GM18868 (cell line): ENCODE measurements at regions not wholly inside any gene's neighbourhood (a gene's known extent, or its start where the extent isn't known, plus 50 kb on each side); places are given as distances from the start of the nearest gene placed in this dataset.

Source experiments
- ATAC-seq: cut with Tn5 transposase; IDR thresholded peaks from one replicate; pipeline ENCODE4 v1.9.1; 2021; ENCODE audit warnings: mild to moderate bottlenecking, moderate library complexity; ENCODE audit not compliant: unreplicated experiment

DNA sequence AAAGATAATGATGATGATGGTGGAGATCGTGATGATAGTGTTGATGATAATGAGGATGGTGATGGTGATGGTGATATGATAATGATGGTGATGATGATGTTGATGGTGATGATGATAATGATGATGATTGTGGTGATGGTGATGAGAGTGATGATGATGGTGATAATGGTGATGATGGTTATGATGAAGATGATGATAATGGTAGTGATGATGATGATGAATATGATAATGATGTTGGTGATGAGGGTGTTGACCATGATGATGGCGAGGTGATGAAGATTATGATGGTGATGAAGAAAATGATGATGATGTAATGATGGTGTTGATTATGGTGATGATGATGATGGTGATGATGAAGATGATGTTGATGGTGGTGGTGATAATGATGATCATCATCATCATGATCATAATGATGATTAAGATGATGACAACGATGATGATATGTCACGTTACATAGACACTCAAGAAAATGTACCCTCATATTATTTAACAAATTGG is 1106.4 kb downstream of the NLGN4X start:
- ATAC-seq = no peak

DNA sequence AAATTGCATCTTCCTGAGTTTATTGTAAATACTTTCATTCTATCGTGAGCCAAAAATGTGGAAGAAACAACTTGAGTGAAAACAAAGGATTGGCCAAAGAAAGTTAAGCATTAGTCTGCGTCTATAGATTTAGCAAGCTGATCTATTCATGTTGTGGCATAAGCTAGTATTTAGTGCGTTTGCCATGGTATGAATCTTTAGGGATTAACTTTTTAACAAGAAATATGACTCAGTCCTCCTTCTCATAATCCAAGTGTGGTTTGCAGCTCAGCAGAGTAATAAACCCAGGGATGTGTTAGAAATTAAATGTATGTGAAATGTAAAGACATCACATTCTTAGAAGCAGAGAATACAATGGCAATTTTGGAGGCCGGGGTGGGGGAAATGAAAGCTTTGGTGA is 1110.9 kb downstream of the NLGN4X start:
- no peak for ATAC-seq

DNA sequence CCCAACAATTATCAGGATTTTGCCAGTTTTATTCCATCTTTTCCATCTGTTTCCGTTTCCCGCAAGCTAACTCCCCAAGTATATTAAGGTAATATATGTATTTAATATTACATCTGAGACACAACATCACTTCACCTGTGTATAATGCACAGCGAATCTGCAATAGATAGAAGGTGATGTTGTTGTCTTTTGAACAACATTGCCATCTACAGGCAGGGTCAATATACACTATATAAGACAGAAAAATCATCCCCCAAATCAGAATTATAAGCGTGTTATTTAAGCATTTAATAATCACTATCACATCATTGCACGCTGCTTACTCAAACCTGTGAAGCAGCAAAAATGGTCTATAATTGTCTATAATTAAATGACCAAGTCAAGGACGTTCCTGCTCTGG is 1115.5 kb downstream of the NLGN4X start:
- ATAC-seq = no peak

DNA sequence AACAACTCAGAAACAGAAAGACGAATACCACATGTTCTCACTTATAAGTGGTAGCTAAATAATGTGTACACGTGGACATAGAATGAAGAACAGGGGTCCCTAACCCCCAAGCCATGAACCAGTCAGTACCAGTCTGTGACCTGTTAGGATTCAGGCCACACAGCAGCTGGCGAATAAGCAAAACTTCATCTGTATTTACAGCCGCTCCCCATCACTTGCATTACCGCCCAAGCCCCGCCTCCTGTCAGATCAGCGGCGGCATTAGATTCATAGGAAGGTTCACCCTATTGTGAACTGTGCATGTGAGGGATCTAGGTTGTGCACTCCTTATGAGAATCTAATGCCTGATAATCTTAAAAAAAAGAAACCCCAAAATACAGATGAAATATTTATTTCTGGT is 1128.7 kb downstream of the NLGN4X start:
- ATAC-seq = no peak

DNA sequence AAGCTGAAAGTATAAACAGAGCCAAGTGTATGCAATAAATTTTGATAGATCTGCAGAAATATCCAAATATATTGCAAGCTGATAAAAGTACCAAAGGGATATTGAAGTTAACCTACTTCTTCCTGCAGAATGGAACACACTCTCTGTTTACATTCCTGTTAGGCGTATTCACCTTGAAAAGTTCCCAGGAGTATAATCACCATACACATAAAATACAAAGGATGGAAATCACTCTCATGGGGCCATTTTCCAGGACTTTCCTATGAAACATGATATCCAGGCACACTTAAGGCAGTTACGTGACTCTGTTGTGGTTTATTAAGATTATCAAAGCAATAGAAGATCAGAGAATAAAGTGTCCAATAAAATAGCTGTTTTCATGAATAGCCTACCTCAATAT is 1142.3 kb downstream of the NLGN4X start:
- ATAC-seq = no peak

DNA sequence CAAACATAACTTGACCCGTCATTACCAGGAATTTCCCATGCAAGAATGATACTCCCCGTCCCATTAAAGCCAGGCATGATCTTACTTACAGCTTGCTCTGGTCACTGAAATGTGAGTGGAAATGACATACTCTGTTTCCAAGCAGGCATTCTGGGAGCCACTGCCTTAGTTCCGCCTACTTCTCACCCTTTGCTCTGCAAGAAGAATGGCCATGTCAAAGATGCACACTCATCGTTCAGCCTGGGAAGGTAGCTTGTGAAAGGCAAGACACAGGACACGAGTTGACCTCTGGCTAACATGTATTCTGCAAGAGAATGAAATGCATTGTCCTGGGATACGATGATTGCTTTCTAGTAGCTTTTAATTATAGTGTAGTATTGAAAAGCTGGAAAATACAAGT is 1144.4 kb downstream of the NLGN4X start:
- ATAC-seq = no peak

DNA sequence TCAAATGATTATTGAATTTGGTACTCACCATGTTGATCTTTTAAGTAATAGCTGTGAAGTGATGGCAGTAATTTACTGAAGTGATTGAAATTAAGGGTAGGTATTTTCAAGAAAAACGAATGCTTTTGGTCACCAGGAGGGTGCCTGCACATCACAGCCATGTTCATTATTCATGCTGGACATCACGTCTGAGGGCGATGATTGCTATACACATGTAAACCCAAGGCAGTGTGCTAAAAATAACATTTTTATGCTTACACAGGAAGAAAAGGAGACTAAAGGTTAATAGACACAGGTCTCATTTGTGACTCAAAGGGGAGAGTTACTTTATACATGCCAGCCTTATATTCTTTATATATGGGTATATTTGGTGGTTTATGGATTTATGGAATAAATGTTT is 1146.0 kb downstream of the NLGN4X start:
- no peak for ATAC-seq

DNA sequence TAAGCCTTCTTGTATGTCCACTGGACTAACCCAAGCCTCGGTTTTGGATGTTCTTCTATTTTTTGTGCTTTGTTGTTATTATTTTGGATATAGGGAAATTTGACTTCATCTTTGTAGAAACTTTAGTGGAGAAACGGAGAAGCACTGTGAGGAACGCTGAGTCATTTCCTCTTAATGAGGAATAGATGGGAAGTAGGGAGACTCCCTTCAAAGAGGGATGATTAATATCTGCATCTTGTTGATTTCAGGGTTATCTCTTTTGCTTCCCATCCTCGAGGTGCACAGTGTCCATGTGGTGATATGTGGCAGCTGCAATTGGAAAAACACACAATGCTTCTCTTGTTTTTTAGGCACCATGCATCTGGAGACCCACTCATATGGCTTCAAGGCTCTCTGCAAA is 1147.9 kb downstream of the NLGN4X start:
- no peak for ATAC-seq

DNA sequence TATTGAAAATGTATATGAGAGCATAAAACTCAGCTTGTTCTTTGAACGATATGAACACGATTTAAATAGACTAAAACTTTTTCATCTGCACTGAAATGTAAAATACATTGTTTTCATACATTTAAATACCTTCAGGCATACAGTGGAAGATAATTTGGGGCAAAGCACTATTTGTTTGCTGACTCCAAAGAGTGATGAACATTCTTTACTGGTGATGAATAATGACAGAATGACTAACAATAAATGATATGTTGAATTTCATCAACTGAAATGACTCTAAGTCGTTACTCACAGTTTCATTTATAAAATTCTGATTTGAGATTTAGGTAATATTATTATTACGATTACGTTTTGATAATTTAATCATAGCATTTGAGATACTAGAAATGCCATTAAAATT is 1160.1 kb downstream of the NLGN4X start:
- no peak for ATAC-seq

DNA sequence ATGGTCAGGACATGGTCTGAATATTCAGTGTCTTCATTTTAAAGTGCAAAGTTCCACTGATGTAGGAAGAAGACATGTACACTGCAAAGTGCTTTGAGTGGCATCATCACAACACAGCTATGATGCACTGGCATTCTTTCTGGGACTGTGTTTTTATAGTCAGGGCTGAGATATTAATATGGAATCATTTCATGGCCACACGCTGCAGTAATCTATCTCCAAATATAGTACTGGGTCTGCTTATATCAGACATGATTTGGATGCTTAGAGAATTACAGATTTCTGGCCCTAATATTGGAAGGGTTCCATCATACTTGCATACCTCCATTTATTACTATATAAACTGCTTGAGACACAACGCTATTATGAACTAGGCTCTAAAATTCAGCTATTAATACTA is 1170.9 kb downstream of the NLGN4X start:
- ATAC-seq = no peak

DNA sequence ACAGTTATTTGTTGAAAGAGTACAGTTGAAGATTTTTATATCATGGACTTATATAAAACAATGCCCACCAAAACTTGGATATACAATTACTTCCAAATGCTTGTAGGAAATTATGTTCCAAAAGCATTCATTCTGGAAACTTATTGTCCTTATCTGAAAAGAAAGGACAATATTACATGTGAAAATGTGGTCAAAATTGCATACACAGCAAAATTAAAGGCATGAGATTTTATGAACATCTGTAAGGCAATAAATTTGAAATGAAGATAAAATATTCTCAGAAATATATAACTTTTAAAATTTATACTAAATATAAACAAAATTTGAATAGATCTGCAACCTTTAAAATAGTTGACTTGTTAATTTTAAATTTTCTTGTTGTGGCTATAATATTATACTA is 1173.8 kb downstream of the NLGN4X start:
- ATAC-seq = no peak

DNA sequence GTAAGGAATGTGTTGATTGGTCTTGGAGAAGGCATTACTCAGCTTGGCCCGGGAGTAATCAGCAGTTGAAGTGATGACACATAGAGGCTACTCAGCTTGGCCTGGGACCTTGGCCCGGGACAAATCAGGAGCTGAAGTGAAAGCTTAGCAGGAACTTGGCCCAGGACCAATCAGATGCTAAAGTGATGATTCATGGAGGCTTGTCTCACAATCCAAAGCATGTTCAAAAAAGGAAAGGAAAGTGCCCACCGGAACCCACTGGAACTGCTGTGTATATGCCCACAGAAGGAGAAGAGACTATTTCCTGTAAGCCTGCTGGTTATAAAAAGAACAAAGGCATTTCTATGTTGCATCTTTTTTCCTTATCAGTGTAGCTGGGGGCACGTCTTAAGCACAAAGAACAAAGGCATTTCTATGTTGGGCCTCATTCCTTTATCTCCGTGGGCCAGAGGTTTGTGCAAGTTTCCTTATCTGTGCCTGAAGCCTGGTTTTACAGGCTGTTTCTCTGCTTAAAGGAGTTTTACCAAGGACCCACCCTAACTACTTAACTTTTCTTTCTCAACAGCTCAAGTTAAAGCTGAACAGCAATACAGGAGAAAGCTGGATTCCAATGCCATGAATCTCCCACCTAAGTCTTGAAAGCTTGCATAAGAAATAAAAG is 1176.7 kb downstream of the NLGN4X start:
- no peak for ATAC-seq

DNA sequence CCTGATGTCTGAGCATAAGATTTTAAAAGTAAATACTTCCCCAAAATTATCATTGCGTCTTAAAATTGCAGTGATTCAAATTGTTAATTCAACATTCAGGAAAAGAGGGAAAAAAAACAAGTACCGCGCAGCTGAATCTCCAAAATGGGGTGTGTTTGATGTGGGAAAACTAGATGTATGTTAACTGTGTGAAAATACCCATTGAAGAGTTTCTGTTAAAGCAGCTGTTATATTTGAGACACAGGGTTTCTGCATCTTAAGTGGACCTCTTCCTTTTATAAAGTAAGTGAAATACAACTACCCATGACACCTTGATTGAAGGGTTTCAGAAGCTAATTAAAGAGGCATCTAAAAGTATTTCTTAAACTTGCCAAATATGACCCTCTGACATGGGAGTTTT is 1186.1 kb downstream of the NLGN4X start:
- no peak for ATAC-seq

DNA sequence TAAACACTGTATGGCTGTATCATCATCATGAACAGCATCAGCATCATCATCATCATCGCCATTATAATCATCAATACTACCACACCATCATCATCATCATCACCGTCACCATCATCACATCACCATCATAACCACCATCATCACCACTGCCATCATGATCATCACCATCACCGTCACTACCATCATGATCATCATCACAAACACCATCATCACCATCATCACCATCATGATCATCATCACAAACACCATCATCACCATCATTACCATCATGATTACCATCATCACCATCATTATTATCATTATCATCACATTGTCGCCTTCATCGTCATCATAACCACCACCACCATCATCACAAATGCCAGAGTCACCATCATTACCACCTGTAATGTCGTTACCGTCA is 1196.9 kb downstream of the NLGN4X start:
- no peak for ATAC-seq

DNA sequence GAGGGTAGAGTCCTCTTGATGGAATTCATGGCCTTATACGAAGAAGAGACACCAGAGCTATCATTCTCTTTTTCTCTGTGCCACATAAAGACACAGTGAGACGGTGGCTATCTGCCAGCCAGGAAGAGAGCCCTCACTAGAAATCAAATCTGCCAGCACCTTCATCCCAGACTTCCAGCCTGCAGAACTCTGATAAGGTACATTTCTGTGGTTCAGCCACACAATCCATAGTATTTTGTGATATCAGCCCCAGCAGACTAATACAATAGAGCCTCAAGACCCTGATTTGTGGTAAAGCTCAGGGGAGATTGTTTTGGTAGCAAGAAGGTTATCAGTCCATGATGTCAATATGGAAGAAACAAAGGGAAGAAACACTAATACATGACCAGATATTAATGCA is 1213.2 kb downstream of the NLGN4X start:
- no peak for ATAC-seq

DNA sequence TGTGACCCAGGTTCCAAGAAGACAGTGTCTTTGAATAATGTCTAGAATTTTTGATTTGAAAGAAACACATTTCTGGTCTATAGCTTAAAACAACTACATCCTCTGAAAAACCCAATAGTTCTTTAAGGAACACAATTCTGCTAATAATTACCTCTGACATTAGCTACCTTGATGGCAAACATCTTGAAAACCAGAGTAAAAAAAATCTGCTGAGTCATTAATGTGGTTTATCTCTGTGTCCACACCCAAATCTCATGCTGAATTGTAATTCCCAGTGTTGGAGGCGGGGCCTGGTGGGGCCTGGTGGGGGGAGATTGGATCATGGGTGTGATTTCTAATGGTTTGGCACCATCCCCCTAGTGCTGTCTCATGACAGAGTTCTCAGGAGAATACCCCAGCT is 1233.8 kb downstream of the NLGN4X start:
- ATAC-seq = no peak

DNA sequence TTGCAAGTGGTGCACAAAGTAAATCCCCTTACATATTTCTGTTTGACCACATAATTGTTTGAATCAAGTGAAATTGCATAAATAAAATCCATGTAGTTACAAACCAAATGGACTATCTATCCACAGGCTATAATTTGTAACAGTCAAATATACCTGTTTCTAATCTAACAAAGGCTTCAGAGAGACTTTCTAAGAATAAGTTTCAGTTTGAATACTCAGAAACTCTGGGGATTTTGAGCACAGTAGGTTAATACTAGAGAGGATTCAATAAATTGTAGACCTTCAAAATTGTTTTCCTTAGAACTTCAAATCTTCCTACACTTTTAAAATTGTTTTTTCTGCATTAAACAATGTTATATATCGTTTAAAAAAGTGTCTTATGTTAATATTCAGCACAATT is 1250.1 kb downstream of the NLGN4X start:
- ATAC-seq = no peak

DNA sequence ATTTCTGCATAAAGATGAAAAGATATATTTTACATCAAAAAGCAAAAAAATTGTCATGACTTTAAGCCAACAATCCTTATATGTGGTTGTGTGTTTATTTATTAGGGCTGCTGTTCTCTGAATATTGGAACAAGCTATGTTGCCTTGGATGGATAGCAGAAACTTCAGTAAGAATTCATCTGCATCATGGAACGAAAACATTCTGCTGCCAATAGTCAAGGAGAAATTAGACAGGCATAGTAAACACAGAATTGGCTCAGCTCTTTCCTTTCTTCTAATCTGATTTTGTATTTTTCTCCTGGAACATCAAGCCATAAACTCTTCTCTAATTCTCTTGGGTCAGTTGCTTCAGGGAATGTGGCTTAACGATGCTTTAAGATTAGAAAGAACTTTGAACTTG is 1257.0 kb downstream of the NLGN4X start:
- ATAC-seq = no peak

DNA sequence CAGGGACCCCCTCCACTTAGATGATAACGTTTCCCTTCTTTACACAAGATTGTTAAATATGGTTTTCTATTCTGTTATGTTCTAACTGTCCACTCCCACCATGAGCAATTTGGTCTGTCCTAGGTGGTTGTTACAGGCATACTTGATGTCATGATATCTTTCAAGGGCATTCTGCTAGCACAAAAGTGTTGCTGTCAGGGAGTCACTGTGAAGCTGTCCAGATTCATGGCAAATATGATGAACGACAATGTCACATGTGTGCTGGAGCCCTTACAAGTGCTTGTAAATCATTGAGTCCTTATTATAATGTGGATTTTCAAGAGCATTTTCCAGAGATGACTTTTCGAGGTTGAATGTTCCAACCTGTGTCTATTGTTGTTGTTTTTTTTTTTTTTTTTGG is 1250.7 kb upstream of the PRKX start:
- no peak for ATAC-seq

DNA sequence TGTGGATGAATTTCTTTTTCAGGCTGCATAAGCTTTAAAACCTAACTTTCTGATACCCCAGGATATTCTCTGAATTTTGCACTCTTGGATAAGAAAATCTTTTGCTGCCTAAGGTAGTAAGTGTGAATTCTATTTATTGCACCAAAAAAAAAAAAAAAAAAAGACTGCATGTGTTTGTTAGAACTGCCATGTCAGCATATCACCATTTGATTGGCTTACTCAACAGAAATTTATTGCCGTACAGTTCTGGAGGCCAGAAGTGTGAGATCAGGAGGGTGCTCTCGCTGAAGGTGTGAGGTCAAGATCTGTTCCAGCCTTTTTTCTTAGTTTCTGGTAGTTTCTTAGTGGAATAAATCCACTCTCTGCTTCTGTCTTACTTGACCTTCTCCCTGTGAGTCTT is 1250.0 kb upstream of the PRKX start:
- ATAC-seq = no peak

DNA sequence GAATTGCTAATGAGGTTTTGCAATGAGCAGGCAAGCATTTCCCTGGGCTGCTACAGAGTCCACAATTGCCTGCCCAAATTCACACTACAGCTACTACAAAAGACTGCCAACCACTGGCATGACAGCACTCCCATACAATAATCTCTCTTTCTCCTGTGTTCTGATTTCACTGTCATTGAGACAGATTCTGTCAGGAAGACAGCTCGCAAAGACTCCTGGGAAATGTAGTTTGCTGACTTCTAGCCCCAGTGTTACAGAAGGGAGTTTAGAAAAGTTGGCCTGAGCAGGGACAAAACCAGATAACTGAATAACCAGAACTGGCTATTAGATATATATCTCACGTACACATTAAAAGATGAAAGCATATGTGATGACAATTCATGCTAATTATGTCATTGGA is 1231.3 kb upstream of the PRKX start:
- ATAC-seq = no peak

DNA sequence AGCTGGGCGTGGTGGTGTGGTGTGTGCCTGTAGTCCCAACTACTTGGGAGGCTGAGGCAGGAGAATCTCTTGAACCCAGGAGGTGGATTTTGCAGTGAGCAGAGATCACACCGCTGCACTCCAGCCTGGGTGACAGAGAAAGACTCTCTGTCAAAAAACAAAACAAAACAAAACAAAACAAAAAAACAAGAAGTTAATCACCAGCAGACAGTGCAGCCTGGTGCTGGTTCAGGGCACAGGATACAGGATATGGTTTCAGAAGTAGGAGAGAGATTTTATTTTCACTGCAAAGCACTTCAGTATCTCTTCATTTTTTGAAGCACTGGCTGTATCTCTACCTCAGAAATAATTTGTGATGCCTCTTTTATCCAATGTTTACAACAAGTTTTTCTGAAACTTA is 1222.9 kb upstream of the PRKX start:
- ATAC-seq = peak; percentile 18

DNA sequence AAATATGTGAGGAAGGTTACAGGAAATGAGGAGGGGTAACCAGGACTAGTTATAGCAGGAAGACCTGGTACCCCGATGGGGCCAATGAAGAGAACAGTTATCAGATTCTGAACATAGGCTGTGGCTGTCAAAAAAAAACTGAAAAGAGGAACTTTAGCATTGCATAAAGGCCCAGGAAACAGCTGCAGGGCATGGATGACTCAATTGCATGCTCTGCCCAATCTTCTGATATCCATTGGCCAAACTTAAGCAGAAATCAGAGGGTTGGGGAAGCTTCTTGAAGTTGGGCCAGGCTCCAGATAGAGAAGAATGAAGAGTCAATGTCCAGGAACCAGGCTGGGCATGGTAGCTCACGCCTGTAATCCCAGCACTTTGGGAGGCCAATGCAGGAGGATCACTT is 1222.4 kb upstream of the PRKX start:
- ATAC-seq = peak; percentile 90
